ENCODE measurements at regions not wholly inside any gene's neighbourhood (a gene's known extent, or its start where the extent isn't known, plus 50 kb on each side); places are given as distances from the start of the nearest gene placed in this dataset.

DNA sequence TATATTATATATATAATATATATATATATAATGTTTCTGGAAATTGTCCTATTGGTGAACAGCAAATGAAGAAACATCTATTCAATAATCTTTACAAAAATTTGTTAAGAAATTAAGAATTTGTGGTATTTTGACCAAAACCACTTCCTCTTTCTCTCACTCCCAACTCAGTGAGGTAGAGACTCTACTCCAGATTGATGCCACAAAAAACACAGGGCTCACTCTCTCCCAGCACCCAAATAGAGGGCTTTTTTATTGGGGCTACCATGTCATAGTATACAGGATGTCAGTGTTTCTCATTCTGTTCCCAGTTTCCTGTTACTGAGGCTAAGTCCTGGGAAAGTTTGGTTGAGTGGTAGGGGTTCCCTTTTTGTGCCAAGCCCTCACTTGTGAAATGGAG is 1155.4 kb downstream of the BCL11A start:
- TF ChIP-seq, protein P1, sequence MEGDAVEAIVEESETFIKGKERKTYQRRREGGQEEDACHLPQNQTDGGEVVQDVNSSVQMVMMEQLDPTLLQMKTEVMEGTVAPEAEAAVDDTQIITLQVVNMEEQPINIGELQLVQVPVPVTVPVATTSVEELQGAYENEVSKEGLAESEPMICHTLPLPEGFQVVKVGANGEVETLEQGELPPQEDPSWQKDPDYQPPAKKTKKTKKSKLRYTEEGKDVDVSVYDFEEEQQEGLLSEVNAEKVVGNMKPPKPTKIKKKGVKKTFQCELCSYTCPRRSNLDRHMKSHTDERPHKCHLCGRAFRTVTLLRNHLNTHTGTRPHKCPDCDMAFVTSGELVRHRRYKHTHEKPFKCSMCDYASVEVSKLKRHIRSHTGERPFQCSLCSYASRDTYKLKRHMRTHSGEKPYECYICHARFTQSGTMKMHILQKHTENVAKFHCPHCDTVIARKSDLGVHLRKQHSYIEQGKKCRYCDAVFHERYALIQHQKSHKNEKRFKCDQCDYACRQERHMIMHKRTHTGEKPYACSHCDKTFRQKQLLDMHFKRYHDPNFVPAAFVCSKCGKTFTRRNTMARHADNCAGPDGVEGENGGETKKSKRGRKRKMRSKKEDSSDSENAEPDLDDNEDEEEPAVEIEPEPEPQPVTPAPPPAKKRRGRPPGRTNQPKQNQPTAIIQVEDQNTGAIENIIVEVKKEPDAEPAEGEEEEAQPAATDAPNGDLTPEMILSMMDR (conservative IDR thresholded peaks at IDR 0.05; ENCODE audit: control insufficient read depth, insufficient read depth, low read depth, low read length), result no peak
- no peak for DNase-seq (ENCODE audit: low read depth)
- H3K4me3 ChIP-seq (ENCODE audit: control insufficient read depth, low read depth, low read length), result no peak overlapping the region

DNA sequence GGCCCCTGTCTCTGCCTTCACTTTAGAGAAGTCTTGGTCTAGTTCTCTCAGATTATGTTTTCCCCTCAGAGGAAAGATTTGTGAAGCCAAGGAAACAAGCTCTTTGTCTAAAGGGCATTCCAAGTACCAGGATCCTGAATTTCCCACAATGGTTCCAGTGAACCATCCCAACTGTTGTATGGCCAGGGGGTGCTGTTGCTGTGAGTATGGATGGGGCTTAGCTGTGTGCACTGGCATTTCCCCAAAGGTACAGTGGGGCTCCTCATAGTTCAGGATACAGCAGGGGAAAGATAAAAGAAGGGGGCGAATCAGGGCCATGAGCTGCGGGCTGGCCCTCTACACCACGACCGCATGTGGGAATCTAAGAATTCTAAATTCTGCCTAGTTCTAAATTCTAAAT is 1154.0 kb upstream of the FANCL start:
- DNase-seq (ENCODE audit: low read depth), result no peak
- TF ChIP-seq, protein P1 (conservative IDR thresholded peaks at IDR 0.05; ENCODE audit: control insufficient read depth, insufficient read depth, low read depth, low read length), result no peak
- H3K4me3 ChIP-seq (ENCODE audit: control insufficient read depth, low read depth, low read length), result no peak overlapping the region

DNA sequence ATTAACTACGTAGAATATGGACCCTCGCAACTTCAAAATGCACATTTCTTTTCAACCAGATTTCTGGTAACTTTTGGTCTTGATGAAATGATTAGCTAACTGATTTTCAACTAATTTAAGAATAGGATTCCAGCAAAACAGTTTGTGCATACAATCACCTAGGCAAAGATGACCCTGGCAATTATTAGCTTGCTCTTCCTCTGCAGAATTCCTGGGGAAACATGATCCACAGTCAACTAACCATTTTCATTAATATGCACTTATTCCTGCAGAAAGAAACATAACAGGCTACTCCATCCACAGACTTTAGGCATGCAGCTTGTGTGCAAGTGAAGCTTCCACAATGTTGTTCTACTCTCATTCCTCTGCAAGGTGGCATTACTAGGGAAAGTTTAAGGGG is 1150.8 kb upstream of the FANCL start:
- TF ChIP-seq, protein P1 (conservative IDR thresholded peaks at IDR 0.05; ENCODE audit: control insufficient read depth, insufficient read depth, low read depth, low read length), result no peak
- DNase-seq (ENCODE audit: low read depth), result no peak
- H3K4me3 ChIP-seq (ENCODE audit: control insufficient read depth, low read depth, low read length), result no peak overlapping the region

DNA sequence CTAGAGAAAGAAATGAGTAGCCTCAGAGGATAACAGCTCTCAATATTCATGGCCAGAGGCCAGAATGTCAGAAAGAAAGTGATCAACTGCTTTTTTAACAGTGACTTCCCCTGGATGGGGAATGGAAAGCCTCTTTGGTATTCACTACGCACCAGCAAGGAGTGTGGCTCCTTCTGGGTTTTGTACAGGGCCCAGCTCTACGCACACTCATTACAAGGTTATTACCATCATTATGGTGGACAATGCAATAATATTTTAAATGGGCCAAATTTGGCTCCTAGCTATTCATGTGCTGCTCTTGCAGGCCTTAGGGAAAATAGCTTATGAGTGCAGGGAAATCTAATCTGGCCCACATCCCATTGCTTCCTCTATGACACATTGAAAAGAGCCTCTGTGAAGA is 1149.5 kb upstream of the FANCL start:
- TF ChIP-seq, protein P1 (conservative IDR thresholded peaks at IDR 0.05; ENCODE audit: control insufficient read depth, insufficient read depth, low read depth, low read length), result no peak
- no peak overlapping the region for H3K4me3 ChIP-seq (ENCODE audit: control insufficient read depth, low read depth, low read length)
- DNase-seq (ENCODE audit: low read depth), result no peak

DNA sequence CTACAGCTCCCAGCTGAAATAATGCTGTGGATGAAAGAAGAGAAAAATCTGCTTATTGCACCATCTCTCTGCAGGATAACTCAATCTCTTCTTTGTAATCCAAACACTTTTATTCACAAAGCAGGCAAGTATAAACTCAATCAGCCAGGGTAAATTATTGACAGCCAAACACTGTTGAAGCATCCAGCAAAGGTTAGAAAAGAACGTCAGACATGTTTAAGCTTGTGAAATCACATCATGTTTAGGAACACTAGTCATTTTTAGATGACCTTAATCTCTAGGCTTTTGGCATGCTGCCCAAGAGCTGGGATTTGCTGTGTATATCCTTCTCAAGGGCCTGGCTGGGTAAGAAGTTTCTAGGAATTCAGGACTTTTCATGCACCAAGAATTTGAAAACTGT is 1148.1 kb upstream of the FANCL start:
- H3K4me3 ChIP-seq (ENCODE audit: control insufficient read depth, low read depth, low read length), result no peak overlapping the region
- TF ChIP-seq, protein P1 (conservative IDR thresholded peaks at IDR 0.05; ENCODE audit: control insufficient read depth, insufficient read depth, low read depth, low read length), result no peak
- no peak for DNase-seq (ENCODE audit: low read depth)

DNA sequence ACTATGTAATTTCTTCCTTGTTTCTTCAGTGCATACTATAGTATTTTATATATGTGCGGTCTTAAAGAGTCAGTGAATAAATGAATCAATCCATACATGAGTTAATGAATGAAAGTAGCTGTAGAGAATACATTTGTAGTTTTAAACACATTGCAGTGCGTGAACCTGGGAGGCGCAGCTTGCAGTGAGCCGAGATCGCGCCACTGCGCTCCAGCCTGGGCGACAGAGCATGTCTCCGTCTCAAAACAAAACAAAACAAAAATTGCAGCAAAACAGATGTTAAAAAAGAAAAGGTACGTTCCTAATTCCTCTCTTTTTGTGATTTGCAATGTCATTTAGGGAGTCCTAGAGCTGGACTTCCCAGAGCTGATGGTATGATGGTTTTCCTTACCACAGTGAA is 1144.8 kb upstream of the FANCL start:
- TF ChIP-seq, protein P1 (conservative IDR thresholded peaks at IDR 0.05; ENCODE audit: control insufficient read depth, insufficient read depth, low read depth, low read length), result no peak
- no peak overlapping the region for H3K4me3 ChIP-seq (ENCODE audit: control insufficient read depth, low read depth, low read length)
- no peak for DNase-seq (ENCODE audit: low read depth)

DNA sequence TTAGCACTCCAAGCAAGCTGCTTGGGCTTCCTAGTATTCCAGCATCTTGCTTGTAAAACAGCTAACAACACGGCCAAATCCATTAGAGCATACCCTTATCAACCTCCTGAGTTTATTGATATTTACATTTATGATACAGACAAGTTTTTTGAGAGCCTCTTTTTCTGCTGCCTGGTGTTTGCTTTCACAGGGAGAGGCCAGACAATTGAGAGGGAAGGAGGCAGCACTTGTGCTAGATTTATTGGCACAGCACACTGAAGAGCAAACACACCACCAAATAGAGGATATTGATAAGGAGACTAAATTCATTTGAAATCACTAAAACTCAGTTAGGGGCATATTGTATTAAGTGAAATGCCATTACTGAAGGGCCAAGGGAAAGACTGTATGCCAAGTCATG is 1142.3 kb upstream of the FANCL start:
- no peak overlapping the region for H3K4me3 ChIP-seq (ENCODE audit: control insufficient read depth, low read depth, low read length)
- TF ChIP-seq, protein P1 (conservative IDR thresholded peaks at IDR 0.05; ENCODE audit: control insufficient read depth, insufficient read depth, low read depth, low read length), result no peak
- no peak for DNase-seq (ENCODE audit: low read depth)
